ENCODE measurements at regions not wholly inside any gene's neighbourhood (a gene's known extent, or its start where the extent isn't known, plus 50 kb on each side); places are given as distances from the start of the nearest gene placed in this dataset.

DNA sequence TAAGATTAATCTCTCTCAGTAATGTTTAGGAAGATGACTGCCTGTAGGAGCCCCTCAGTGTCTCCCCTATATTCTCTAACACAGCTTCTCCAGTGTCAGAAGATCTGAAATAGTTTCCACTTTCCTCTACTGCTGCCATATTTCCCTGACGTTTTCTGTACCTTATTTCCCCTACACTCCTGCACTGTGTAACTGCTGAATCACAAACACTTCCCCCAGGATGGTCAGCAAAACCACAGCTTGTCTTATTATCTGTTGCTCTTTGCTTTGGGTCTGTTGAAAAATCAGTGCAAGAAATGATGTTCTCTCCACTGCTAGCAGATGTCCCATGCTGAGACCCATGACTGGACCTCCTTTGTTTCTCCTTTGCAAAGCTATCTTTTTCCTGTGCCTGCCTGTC, 441.7 kb downstream of the EPHA4 start:
- Histone ChIP-seq H3K4me1 (peaks cover 0 to 5% (median 0%) of the 10 kb centered on the region in 10 experiments; a peak in 2 of 20 replicates), H3K27me3 (no peaks in the 10 kb centered on the region), H3K27ac (no peak overlapping the region), H3K36me3 (no peaks in the 10 kb centered on the region), H3K4me3 (no peak overlapping the region), H3K4me2 (no peak overlapping the region), H3K9ac (no peak overlapping the region), H3K9me3 (replicated peaks in 1 of 11) (peaks cover 15 to 24% (median 20%) of the 10 kb centered on the region in 11 experiments), H4K20me1 (no peaks in the 10 kb centered on the region)
- TF ChIP-seq Cebpa-rat (IDR thresholded peaks at IDR 0.05) = no peak

GRCh38 chr2:221133941-221134340, 438.2 kb downstream of the EPHA4 start:
- Histone ChIP-seq H3K4me3 (no peak overlapping the region), H3K27ac (no peak overlapping the region), H3K4me1 (peaks cover 0 to 5% (median 0%) of the 10 kb centered on the region in 10 experiments; a peak in 2 of 20 replicates), H3K9ac (no peak overlapping the region), H3K36me3 (no peaks in the 10 kb centered on the region), H3K4me2 (no peak overlapping the region), H3K9me3 (replicated peaks in 1 of 11) (peaks cover 0 to 4% (median 2%) of the 10 kb centered on the region in 11 experiments; a peak in 6 of 22 replicates), H3K27me3 (no peaks in the 10 kb centered on the region), H4K20me1 (no peaks in the 10 kb centered on the region)
- TF ChIP-seq Cebpa-rat (IDR thresholded peaks at IDR 0.05) = no peak

DNA sequence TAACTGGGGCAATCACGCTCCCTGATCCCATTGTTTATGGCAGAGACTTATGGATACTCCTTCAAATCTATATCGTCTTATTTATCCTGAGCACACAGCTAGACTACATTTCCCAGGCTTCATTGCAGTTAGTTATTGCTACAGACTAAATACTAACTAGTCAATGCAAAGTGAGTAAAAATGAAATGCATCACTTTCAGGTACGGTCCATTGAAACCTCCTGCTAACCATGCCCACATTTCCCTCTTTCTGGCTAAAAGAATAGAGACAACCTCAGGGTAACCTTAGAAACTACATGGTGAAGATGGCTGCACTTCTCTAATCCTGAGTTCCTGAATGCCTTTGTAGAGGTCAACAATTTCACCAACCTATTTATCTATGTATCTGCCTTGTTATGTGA, 437.4 kb downstream of the EPHA4 start:
- Histone ChIP-seq H3K4me1 (peaks cover 0 to 5% (median 0%) of the 10 kb centered on the region in 10 experiments; a peak in 2 of 20 replicates), H3K36me3 (no peaks in the 10 kb centered on the region), H3K4me2 (no peak overlapping the region), H3K9ac (no peak overlapping the region), H3K4me3 (no peak overlapping the region), H3K27ac (no peak overlapping the region), H3K27me3 (no peaks in the 10 kb centered on the region), H4K20me1 (no peaks in the 10 kb centered on the region), H3K9me3 (replicated peaks in 1 of 11) (no peaks in the 10 kb centered on the region)
- TF ChIP-seq Cebpa-rat (IDR thresholded peaks at IDR 0.05) = no peak

GRCh38 chr2:221135699-221136098, 436.4 kb downstream of the EPHA4 start:
- Histone ChIP-seq H3K9me3 (replicated peaks in 1 of 11) (no peaks in the 10 kb centered on the region), H3K27ac (no peak overlapping the region), H3K36me3 (no peaks in the 10 kb centered on the region), H3K27me3 (no peaks in the 10 kb centered on the region), H4K20me1 (no peaks in the 10 kb centered on the region), H3K4me3 (no peak overlapping the region), H3K9ac (no peak overlapping the region), H3K4me2 (no peak overlapping the region), H3K4me1 (peaks cover 0 to 5% (median 0%) of the 10 kb centered on the region in 10 experiments; a peak in 2 of 20 replicates)
- no peak for TF ChIP-seq Cebpa-rat (IDR thresholded peaks at IDR 0.05)

- Histone ChIP-seq H3K27ac (no peak overlapping the region), H3K4me3 (no peak overlapping the region), H3K27me3 (no peaks in the 10 kb centered on the region), H3K36me3 (no peaks in the 10 kb centered on the region), H4K20me1 (no peaks in the 10 kb centered on the region), H3K4me1 (peaks cover 0 to 3% (median 0%) of the 10 kb centered on the region in 10 experiments; a peak in 2 of 20 replicates), H3K4me2 (no peak overlapping the region), H3K9ac (no peak overlapping the region), H3K9me3 (replicated peaks in 1 of 11) (no peaks in the 10 kb centered on the region)
- TF ChIP-seq Cebpa-rat (IDR thresholded peaks at IDR 0.05) = no peak
Measured at GRCh38 chr2:221137385-221137784, 434.7 kb downstream of the EPHA4 start.

- no peaks in the 10 kb centered on the region for H3K4me1 ChIP-seq
- TF ChIP-seq Cebpa-rat (IDR thresholded peaks at IDR 0.05) = no peak
- H3K4me3 ChIP-seq = no peak overlapping the region
- H3K9ac ChIP-seq = no peak overlapping the region
- no peaks in the 10 kb centered on the region for H3K9me3 ChIP-seq (replicated peaks in 1 of 11)
- no peak overlapping the region for H3K4me2 ChIP-seq
- H3K36me3 ChIP-seq = no peaks in the 10 kb centered on the region
- no peaks in the 10 kb centered on the region for H3K27me3 ChIP-seq
- H3K27ac ChIP-seq = no peak overlapping the region
- no peaks in the 10 kb centered on the region for H4K20me1 ChIP-seq
Measured at GRCh38 chr2:221142341-221142740, 429.8 kb downstream of the EPHA4 start.

DNA sequence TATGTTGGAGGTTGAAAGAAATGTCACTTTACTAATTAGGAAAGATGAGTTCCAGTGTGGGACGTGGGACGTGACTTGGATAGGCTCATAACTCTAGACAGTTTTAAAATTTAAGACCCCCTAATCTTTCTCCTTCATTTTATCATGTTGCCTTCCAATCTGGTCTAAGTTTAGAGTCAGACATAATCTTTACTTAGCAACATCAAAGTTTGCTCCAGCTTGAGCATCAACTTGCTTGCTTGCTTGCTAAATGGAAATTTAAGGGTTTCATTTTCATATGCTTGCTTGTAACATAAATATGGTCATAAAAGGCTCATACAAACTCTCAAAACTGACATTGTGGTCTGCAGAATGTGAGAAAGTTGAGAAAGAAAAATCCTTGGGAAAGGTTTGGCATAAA, 428.9 kb downstream of the EPHA4 start:
- Histone ChIP-seq H3K9me3 (replicated peaks in 1 of 11) (no peaks in the 10 kb centered on the region), H3K4me3 (no peak overlapping the region), H3K27ac (no peak overlapping the region), H3K4me2 (no peak overlapping the region), H3K9ac (no peak overlapping the region), H4K20me1 (no peaks in the 10 kb centered on the region), H3K27me3 (no peaks in the 10 kb centered on the region), H3K4me1 (no peaks in the 10 kb centered on the region), H3K36me3 (no peaks in the 10 kb centered on the region)
- no peak for TF ChIP-seq Cebpa-rat (IDR thresholded peaks at IDR 0.05)

DNA sequence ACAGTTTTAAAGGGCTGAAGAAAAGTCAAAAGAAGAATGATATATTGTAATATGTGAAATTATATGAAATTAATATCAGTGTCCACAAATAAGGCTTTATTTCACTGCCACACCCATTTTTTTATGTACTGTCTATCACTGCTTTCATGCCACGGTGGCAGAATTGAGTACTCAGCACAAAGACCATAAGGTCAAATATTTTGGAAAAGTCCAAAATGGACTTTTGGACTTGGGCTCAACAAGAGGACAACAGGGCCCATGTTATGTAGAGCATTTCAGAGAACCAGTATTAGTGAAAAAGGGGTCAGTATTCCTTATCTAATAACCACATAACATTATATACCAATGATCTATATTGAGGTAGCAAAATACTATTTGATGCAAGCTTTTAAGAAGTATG, 427.2 kb downstream of the EPHA4 start:
- Histone ChIP-seq H3K27me3 (no peaks in the 10 kb centered on the region), H4K20me1 (no peaks in the 10 kb centered on the region), H3K4me3 (no peak overlapping the region), H3K27ac (no peak overlapping the region), H3K9ac (no peak overlapping the region), H3K4me1 (no peaks in the 10 kb centered on the region), H3K4me2 (no peak overlapping the region), H3K36me3 (no peaks in the 10 kb centered on the region), H3K9me3 (replicated peaks in 1 of 11) (no peaks in the 10 kb centered on the region)
- TF ChIP-seq Cebpa-rat (IDR thresholded peaks at IDR 0.05) = no peak

DNA sequence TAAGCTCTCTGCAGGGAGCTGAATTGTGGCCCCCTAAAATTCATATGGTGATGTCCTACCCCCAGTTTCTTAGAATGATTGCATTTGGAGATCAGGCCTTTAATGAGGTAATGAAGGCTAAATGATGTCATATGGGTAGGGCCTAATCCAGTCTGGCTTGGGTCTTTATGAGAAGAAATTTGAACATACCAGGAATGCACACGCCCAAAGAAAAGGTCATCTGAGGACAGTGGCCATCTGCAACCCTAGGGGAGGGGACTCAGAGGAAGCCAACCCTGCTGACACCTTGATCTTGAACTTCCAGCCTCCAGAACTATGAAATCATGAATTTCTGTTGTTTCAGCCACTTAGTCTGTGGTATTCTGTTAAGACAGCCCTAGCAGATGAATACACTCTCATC, 426.7 kb downstream of the EPHA4 start:
- Histone ChIP-seq H3K9me3 (replicated peaks in 1 of 11) (no peaks in the 10 kb centered on the region), H3K4me1 (no peaks in the 10 kb centered on the region), H3K4me2 (no peak overlapping the region), H3K9ac (no peak overlapping the region), H4K20me1 (no peaks in the 10 kb centered on the region), H3K27ac (no peak overlapping the region), H3K4me3 (no peak overlapping the region), H3K27me3 (no peaks in the 10 kb centered on the region), H3K36me3 (no peaks in the 10 kb centered on the region)
- no peak for TF ChIP-seq Cebpa-rat (IDR thresholded peaks at IDR 0.05)

DNA sequence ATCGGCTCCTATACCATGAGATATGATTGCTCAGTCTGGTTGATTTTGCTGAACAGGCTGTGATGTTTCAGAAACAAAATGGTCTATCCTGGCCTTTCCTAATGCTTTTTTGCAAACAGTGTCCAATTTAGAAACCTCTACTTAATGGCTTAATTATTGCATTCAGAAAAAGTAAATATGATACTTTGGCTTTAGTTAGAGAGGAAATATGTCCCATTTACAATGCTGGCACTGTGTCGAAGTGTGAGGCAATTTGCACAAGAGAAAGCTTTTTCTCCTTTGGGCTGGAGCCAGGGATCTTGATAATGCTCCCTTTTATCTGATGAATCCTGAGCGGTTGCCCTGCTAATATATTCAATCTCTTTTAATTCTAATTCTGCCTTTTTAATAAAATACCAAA, 418.9 kb downstream of the EPHA4 start:
- TF ChIP-seq Cebpa-rat (IDR thresholded peaks at IDR 0.05) = no peak
- Histone ChIP-seq H3K36me3 (no peaks in the 10 kb centered on the region), H4K20me1 (no peaks in the 10 kb centered on the region), H3K27me3 (no peaks in the 10 kb centered on the region), H3K4me1 (no peaks in the 10 kb centered on the region), H3K9ac (no peak overlapping the region), H3K4me3 (no peak overlapping the region), H3K27ac (no peak overlapping the region), H3K9me3 (replicated peaks in 1 of 11) (no peaks in the 10 kb centered on the region), H3K4me2 (no peak overlapping the region)
